ENCODE measurements at regions not wholly inside any gene's neighbourhood (a gene's known extent, or its start where the extent isn't known, plus 50 kb on each side); places are given as distances from the start of the nearest gene placed in this dataset.

GRCh38 chr6:104031346-104031745 is 828.4 kb downstream of the HACE1 start:
- TF ChIP-seq CTCF (IDR thresholded peaks at IDR 0.05; ENCODE audit: insufficient read depth, low read length): no peak
- H3K4me3 ChIP-seq (ENCODE audit: low read depth, low read length): no peak overlapping the region
- DNase-seq (ENCODE audit: low read depth): no peak

DNA sequence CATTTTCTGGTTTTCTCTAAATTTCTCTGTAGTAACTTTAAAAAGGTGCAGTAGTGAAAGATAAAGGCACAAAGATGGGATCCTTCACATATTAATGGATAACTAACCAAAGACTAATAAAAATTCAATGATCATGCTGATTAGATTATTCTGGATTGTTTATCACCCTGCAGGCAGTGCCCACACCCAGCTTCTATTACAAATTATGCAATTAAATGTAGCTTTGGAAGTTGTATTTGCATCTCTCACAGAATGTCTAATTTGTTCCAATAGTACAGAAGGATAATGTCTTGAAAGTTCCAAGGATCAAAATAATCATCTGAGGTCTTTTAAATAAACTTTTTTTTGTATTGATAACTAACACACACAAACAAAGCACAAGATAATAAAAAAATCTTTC is 837.6 kb downstream of the HACE1 start:
- no peak for TF ChIP-seq CTCF (IDR thresholded peaks at IDR 0.05; ENCODE audit: insufficient read depth, low read length)
- no peak overlapping the region for H3K4me3 ChIP-seq (ENCODE audit: low read depth, low read length)

DNA sequence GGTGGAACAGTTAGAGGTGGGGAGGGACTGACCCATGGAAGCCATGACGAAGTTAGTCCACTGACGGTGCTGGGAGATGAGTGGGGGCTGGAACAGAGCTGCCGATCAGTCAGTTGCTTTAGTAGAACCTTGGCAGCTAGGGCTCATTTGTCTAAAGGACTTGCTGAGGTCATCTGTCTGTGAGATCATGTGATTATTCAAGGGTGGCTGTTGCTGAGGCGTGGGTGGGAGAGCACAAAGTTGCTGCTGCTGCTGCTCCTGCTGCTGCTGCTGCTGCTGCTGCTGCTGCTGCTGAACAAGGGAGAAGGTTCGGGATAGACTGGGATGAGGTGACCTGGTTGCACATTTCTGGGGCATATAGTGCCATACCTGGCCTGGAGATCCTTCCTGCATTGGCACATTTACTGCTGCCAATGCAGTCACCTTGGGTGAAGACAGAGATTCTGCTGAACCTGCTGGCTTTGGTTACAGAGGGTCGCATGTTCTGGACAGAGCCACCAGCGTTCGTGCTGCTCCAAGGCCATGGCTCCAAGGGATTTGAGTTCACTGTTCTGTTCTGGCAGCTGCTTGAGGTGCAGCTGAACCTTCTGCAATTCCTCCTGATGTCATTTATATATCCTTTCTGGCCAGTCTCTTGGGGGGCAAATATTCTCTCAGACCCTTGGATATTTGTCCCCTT is 840.5 kb downstream of the HACE1 start:
- DNase-seq (ENCODE audit: low read depth): no peak
- TF ChIP-seq CTCF (IDR thresholded peaks at IDR 0.05; ENCODE audit: insufficient read depth, low read length): no peak
- H3K4me3 ChIP-seq (ENCODE audit: low read depth, low read length): no peak overlapping the region

More for the DNA sequence above, 837.6 kb downstream of the HACE1 start:
- DNase-seq (ENCODE audit: low read depth): no peak

GRCh38 chr6:104017410-104018381 is 842.0 kb downstream of the HACE1 start:
- DNase-seq (ENCODE audit: low read depth): no peak
- H3K4me3 ChIP-seq (ENCODE audit: low read depth, low read length): no peak overlapping the region
- no peak for TF ChIP-seq CTCF (IDR thresholded peaks at IDR 0.05; ENCODE audit: insufficient read depth, low read length)

DNA sequence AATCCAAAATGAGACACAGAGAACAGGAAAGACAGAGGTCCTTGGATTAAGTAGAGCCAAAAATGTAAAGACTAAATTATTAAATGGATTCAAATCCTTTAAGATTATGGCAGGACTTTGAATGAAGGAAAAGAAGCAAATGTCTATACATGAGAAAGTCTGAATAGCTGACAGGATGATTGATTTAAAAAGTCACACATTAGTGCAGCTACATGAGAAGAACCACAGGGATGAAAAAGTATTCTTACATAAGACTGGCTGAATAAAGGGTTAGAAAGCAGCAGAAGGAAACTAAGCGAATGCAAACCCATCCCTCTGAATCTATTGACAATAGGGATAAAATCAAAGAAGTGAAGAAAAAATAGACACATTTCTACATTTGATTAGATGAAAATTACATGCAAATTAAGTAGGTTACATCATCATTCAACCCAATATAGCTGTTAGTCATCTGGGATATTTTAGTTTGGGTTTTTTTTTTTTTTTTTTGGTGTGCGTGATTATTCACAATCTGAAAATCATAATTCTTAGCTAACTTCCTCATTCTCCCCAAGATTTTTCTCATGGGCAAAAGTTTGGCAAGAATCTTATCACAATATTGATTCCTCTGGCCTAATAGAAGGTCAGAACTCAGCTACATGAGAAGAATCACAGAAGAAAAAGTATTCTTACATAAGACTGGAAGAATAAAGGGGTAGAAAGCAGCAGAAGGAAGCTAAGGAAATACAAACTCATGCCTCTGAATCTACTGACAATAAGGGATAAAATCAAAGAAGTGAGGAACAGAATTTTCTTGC is 845.4 kb downstream of the HACE1 start:
- no peak for TF ChIP-seq CTCF (IDR thresholded peaks at IDR 0.05; ENCODE audit: insufficient read depth, low read length)
- H3K4me3 ChIP-seq (ENCODE audit: low read depth, low read length): no peak overlapping the region
- DNase-seq (ENCODE audit: low read depth): no peak

GRCh38 chr6:104013312-104013971 is 846.3 kb downstream of the HACE1 start:
- no peak overlapping the region for H3K4me3 ChIP-seq (ENCODE audit: low read depth, low read length)
- no peak for DNase-seq (ENCODE audit: low read depth)
- no peak for TF ChIP-seq CTCF (IDR thresholded peaks at IDR 0.05; ENCODE audit: insufficient read depth, low read length)
